ENCODE measurements at regions not wholly inside any gene's neighbourhood (a gene's known extent, or its start where the extent isn't known, plus 50 kb on each side); places are given as distances from the start of the nearest gene placed in this dataset.
"Not testable (repeated sequence)": the region's sequence is repeated elsewhere in the genome, so short reads cannot be mapped to it uniquely, and the experiment has no call there.

DNA sequence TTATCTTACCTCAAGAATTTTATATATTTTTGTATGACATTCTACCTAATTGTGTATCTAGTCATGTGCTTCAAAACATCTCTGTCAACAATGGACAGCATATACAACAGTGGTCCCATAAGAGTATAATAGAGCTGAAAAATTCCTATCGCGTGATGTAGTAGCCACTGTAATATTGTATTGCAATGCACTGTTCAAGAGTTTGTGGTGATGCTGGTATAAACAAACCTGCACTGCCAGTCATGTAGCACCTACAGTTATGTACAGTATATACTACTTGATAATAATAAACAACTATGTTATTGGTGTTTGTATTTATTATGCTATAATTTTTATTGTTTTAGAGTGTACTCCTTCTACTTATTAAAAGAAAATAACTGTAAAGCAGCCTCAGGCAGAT is 672.7 kb downstream of the CD109 start:
- no peaks in the 10 kb centered on the region for H3K4me1 ChIP-seq (ENCODE audit: control insufficient read depth in 2 of 2, insufficient read depth in 2 of 2, low read length in 2 of 2)
- H3K27ac ChIP-seq (ENCODE audit: low read depth in 2 of 2, low read length in 2 of 2) = no peak overlapping the region
- H3K27me3 ChIP-seq (ENCODE audit: control insufficient read depth in 2 of 2, insufficient read depth in 2 of 2, low read length in 2 of 2) = no peaks in the 10 kb centered on the region
- H3K9me3 ChIP-seq (ENCODE audit: control insufficient read depth in 2 of 2, low read length in 2 of 2) = no peaks in the 10 kb centered on the region
- H3K36me3 ChIP-seq (ENCODE audit: control insufficient read depth in 2 of 2, insufficient read depth in 2 of 2, low read length in 2 of 2) = no peaks in the 10 kb centered on the region
- H3K4me3 ChIP-seq (ENCODE audit: low read length in 2 of 2) = no peak overlapping the region
- no peak overlapping the region for H3K9ac ChIP-seq (ENCODE audit: low read depth in 1 of 2, low read length in 2 of 2)

DNA sequence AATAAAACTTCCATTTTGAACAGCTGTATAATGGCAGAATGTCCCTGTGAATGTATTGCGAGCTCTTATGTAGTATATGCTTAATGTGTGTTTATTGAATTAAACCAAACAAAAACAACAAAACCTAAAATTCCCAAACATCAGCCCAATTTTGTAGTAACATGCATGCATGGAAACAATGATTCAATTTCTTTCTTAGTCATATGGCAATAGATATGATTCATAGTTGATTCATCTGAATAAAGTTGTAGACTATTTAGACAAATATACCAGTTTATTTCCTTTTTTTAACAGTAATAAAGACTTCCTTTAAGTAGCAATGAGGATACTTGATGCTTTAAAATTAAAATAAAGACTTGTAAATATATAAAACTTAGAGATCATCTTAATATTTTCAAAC is 670.6 kb downstream of the CD109 start:
- Histone ChIP-seq H3K9ac (ENCODE audit: low read depth in 1 of 2, low read length in 2 of 2) (no peak overlapping the region), H3K4me3 (ENCODE audit: low read length in 2 of 2) (no peak overlapping the region), H3K4me1 (ENCODE audit: control insufficient read depth in 2 of 2, insufficient read depth in 2 of 2, low read length in 2 of 2) (no peaks in the 10 kb centered on the region), H3K9me3 (ENCODE audit: control insufficient read depth in 2 of 2, low read length in 2 of 2) (no peaks in the 10 kb centered on the region), H3K36me3 (ENCODE audit: control insufficient read depth in 2 of 2, insufficient read depth in 2 of 2, low read length in 2 of 2) (no peaks in the 10 kb centered on the region), H3K27ac (ENCODE audit: low read depth in 2 of 2, low read length in 2 of 2) (no peak overlapping the region), H3K27me3 (ENCODE audit: control insufficient read depth in 2 of 2, insufficient read depth in 2 of 2, low read length in 2 of 2) (no peaks in the 10 kb centered on the region)

DNA sequence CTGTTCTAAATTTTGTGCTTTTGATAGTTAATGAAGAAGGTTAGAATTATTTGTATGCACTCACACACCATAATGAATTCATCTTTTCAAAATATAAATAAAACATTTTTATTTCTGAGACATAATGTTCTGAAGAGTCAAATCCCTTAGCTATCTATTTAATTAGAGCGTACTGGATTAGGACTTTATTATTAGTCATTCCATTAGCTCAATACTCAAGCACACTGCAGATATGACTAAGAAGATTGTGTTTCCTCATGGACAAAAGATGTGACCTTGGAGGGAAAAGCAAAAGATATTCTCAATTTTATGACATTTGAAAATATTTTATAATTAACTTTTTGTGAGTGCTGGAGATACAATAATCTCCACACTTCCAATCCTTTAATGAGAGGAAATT is 666.4 kb downstream of the CD109 start:
- Histone ChIP-seq H3K27me3 (ENCODE audit: control insufficient read depth in 2 of 2, insufficient read depth in 2 of 2, low read length in 2 of 2) (no peaks in the 10 kb centered on the region), H3K9ac (ENCODE audit: low read depth in 1 of 2, low read length in 2 of 2) (no peak overlapping the region), H3K27ac (ENCODE audit: low read depth in 2 of 2, low read length in 2 of 2) (no peak overlapping the region), H3K9me3 (ENCODE audit: control insufficient read depth in 2 of 2, low read length in 2 of 2) (no peaks in the 10 kb centered on the region), H3K4me1 (ENCODE audit: control insufficient read depth in 2 of 2, insufficient read depth in 2 of 2, low read length in 2 of 2) (no peaks in the 10 kb centered on the region), H3K36me3 (ENCODE audit: control insufficient read depth in 2 of 2, insufficient read depth in 2 of 2, low read length in 2 of 2) (no peaks in the 10 kb centered on the region), H3K4me3 (ENCODE audit: low read length in 2 of 2) (no peak overlapping the region)

DNA sequence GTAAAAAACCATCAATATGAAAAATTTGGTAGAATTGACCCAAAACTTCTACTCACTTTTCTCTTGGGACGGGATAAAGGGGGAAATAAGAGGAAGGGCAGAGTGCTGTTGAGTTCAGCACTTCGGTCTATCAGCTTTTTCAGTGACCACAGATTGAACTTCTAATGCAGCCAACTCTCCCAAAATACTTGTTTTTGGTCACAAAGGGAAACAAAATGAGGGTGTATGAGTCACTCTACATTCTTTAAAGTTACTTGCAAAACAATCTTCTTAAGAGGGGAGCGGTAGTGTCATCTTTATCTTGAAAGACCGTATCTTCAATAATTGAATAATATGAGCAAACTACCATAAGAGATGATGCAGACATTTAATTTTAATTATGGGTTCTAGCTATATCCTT is 661.3 kb downstream of the CD109 start:
- Histone ChIP-seq H3K4me3 (ENCODE audit: low read length in 2 of 2) (no peak overlapping the region), H3K4me1 (ENCODE audit: control insufficient read depth in 2 of 2, insufficient read depth in 2 of 2, low read length in 2 of 2) (no peaks in the 10 kb centered on the region), H3K9me3 (ENCODE audit: control insufficient read depth in 2 of 2, low read length in 2 of 2) (no peaks in the 10 kb centered on the region), H3K9ac (ENCODE audit: low read depth in 1 of 2, low read length in 2 of 2) (no peak overlapping the region), H3K27me3 (ENCODE audit: control insufficient read depth in 2 of 2, insufficient read depth in 2 of 2, low read length in 2 of 2) (no peaks in the 10 kb centered on the region), H3K36me3 (ENCODE audit: control insufficient read depth in 2 of 2, insufficient read depth in 2 of 2, low read length in 2 of 2) (no peaks in the 10 kb centered on the region), H3K27ac (ENCODE audit: low read depth in 2 of 2, low read length in 2 of 2) (no peak overlapping the region)

DNA sequence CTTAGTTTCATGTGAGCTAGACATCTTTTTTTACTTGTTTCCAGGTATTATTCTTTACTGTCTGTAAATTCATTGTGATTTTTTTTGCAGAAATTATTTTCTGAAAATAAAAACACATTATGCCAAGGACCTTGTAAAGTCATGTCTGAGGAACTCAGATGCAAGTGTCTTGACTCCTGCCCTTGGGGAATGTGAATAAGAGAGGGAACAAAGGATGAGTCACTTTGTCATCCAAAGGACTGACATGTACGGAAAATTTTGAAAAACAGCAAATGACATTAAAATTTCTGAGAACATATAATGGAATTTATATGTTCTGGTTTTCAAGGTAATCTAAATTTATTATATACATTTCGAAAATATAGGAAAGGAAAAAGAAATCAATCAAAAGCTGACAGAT is 660.4 kb downstream of the CD109 start:
- Histone ChIP-seq H3K27me3 (ENCODE audit: control insufficient read depth in 2 of 2, insufficient read depth in 2 of 2, low read length in 2 of 2) (no peaks in the 10 kb centered on the region), H3K36me3 (ENCODE audit: control insufficient read depth in 2 of 2, insufficient read depth in 2 of 2, low read length in 2 of 2) (no peaks in the 10 kb centered on the region), H3K4me1 (ENCODE audit: control insufficient read depth in 2 of 2, insufficient read depth in 2 of 2, low read length in 2 of 2) (no peaks in the 10 kb centered on the region), H3K9ac (ENCODE audit: low read depth in 1 of 2, low read length in 2 of 2) (no peak overlapping the region), H3K9me3 (ENCODE audit: control insufficient read depth in 2 of 2, low read length in 2 of 2) (no peaks in the 10 kb centered on the region), H3K4me3 (ENCODE audit: low read length in 2 of 2) (no peak overlapping the region), H3K27ac (ENCODE audit: low read depth in 2 of 2, low read length in 2 of 2) (no peak overlapping the region)

DNA sequence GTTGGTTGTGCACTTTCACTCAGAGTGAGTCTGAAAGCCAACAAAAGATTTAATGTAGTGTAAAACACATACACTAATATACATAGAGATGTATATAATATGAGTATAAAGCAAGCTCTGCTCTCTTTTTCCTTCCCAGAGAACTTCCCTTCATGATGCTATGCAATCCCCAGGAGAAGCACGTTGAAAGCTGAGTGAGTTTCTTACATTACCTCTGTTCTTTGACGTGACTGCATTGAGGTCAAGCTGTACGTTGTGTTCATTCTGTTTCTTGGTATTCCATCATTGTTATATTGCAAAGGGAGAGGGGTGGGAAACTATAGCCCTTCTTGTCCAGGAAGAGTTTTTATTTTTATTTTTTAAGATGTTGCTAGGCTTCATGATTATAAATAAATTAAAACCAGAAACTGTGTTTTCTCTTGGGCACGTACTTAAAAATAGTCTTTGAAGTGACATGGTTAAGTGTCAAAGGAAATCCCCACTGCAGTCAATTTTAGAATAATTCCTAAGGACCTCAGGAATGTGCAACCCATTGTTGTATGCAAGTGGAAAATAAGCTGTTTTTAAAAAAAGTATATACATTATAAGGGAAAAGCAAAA is 651.0 kb downstream of the CD109 start:
- no peak overlapping the region for H3K4me3 ChIP-seq (ENCODE audit: low read length in 2 of 2)
- no peaks in the 10 kb centered on the region for H3K27me3 ChIP-seq (ENCODE audit: control insufficient read depth in 2 of 2, insufficient read depth in 2 of 2, low read length in 2 of 2)
- H3K36me3 ChIP-seq (ENCODE audit: control insufficient read depth in 2 of 2, insufficient read depth in 2 of 2, low read length in 2 of 2) = no peaks in the 10 kb centered on the region
- no peak overlapping the region for H3K27ac ChIP-seq (ENCODE audit: low read depth in 2 of 2, low read length in 2 of 2)
- H3K4me1 ChIP-seq (ENCODE audit: control insufficient read depth in 2 of 2, insufficient read depth in 2 of 2, low read length in 2 of 2) = no peaks in the 10 kb centered on the region
- no peak overlapping the region for H3K9ac ChIP-seq (ENCODE audit: low read depth in 1 of 2, low read length in 2 of 2)
- H3K9me3 ChIP-seq (ENCODE audit: control insufficient read depth in 2 of 2, low read length in 2 of 2) = no peaks in the 10 kb centered on the region

DNA sequence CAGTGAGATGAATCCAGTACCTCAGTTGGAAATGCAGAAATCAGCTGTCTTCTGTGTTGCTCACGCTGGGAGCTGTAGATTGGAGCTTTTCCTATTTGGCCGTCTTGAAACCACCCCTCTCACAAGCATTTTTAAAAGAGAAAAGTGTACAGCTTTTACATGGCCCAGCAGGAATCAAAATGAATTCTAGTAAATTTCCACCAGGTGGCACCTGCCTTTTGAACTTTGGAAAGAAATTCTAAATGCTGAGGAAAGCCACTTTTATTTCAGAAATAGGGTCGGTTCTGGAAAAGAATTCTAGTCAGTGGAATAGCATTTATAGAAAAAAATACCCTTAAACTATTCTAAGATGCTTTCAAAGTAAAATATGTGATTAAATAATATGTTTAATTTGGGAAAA is 647.8 kb downstream of the CD109 start:
- no peak overlapping the region for H3K4me3 ChIP-seq (ENCODE audit: low read length in 2 of 2)
- no peaks in the 10 kb centered on the region for H3K36me3 ChIP-seq (ENCODE audit: control insufficient read depth in 2 of 2, insufficient read depth in 2 of 2, low read length in 2 of 2)
- H3K9me3 ChIP-seq (ENCODE audit: control insufficient read depth in 2 of 2, low read length in 2 of 2) = no peaks in the 10 kb centered on the region
- no peak overlapping the region for H3K9ac ChIP-seq (ENCODE audit: low read depth in 1 of 2, low read length in 2 of 2)
- no peak overlapping the region for H3K27ac ChIP-seq (ENCODE audit: low read depth in 2 of 2, low read length in 2 of 2)
- no peaks in the 10 kb centered on the region for H3K27me3 ChIP-seq (ENCODE audit: control insufficient read depth in 2 of 2, insufficient read depth in 2 of 2, low read length in 2 of 2)
- no peaks in the 10 kb centered on the region for H3K4me1 ChIP-seq (ENCODE audit: control insufficient read depth in 2 of 2, insufficient read depth in 2 of 2, low read length in 2 of 2)

DNA sequence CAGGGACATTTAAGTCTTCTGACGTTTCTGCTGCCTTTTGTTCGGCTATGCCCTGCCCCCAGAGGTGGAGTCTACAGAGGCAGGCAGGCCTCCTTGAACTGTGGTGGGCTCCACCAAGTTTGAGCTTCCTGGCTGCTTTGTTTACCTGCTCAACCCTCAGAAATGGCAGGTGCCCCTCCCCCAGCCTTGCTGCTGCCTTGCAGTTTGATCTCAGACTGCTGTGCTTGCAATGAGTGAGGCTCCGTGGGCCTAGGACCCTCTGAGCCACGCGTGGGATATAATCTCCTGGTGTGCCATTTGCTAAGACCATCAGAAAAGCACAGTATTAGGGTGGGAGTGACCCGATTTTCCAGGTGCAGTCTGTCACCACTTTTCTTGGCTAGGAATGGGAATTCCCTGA is 647.3 kb downstream of the CD109 start:
- not testable (repeated sequence) for H3K9ac ChIP-seq (ENCODE audit: low read depth in 1 of 2, low read length in 2 of 2); H3K27me3 ChIP-seq (ENCODE audit: control insufficient read depth in 2 of 2, insufficient read depth in 2 of 2, low read length in 2 of 2); H3K27ac ChIP-seq (ENCODE audit: low read depth in 2 of 2, low read length in 2 of 2); H3K4me1 ChIP-seq (ENCODE audit: control insufficient read depth in 2 of 2, insufficient read depth in 2 of 2, low read length in 2 of 2); H3K4me3 ChIP-seq (ENCODE audit: low read length in 2 of 2); H3K9me3 ChIP-seq (ENCODE audit: control insufficient read depth in 2 of 2, low read length in 2 of 2); H3K36me3 ChIP-seq (ENCODE audit: control insufficient read depth in 2 of 2, insufficient read depth in 2 of 2, low read length in 2 of 2)

DNA sequence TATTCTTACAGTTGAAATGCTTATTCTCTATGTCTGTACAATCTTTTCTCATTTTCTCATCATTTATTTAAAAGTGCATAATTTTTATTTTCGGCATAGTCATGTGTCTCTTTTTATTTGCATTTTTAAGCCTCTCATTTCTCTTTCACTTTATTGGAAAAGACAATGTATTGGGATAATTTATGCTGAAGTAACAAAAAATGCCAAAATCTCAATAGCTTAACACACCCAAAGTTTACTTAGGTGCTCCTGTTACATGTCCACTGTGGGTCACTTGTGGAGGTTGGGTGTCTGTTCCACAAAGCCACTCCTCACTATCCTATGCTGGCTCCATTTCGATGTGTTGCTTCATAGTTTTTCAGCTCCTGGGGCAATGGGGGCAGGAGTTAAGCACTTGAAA is 638.7 kb downstream of the CD109 start:
- no peaks in the 10 kb centered on the region for H3K27me3 ChIP-seq (ENCODE audit: control insufficient read depth in 2 of 2, insufficient read depth in 2 of 2, low read length in 2 of 2)
- H3K9ac ChIP-seq (ENCODE audit: low read depth in 1 of 2, low read length in 2 of 2) = no peak overlapping the region
- H3K36me3 ChIP-seq (ENCODE audit: control insufficient read depth in 2 of 2, insufficient read depth in 2 of 2, low read length in 2 of 2) = no peaks in the 10 kb centered on the region
- H3K27ac ChIP-seq (ENCODE audit: low read depth in 2 of 2, low read length in 2 of 2) = no peak overlapping the region
- H3K4me3 ChIP-seq (ENCODE audit: low read length in 2 of 2) = no peak overlapping the region
- no peaks in the 10 kb centered on the region for H3K9me3 ChIP-seq (ENCODE audit: control insufficient read depth in 2 of 2, low read length in 2 of 2)
- H3K4me1 ChIP-seq (ENCODE audit: control insufficient read depth in 2 of 2, insufficient read depth in 2 of 2, low read length in 2 of 2) = no peaks in the 10 kb centered on the region

DNA sequence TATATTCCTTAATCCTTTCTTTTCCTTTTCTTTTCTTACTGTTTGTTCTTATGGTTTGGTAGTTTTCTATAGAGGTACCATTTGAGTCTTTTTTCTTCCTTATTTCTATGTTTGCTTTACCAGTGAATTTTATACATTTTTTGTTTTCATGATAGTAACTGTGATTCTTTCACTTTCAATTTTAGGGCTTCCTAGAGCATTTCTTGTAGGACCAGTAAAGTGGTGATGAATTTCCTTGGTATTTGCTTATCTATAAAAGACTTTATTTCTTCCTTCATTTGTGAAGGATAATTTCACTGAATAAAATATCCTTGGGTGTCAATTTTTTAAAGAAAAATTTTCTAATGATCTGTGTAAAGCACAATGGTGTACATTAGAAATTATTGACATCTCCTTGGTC is 637.4 kb downstream of the CD109 start:
- Histone ChIP-seq H3K36me3 (ENCODE audit: control insufficient read depth in 2 of 2, insufficient read depth in 2 of 2, low read length in 2 of 2) (no peaks in the 10 kb centered on the region), H3K4me3 (ENCODE audit: low read length in 2 of 2) (no peak overlapping the region), H3K27ac (ENCODE audit: low read depth in 2 of 2, low read length in 2 of 2) (no peak overlapping the region), H3K27me3 (ENCODE audit: control insufficient read depth in 2 of 2, insufficient read depth in 2 of 2, low read length in 2 of 2) (no peaks in the 10 kb centered on the region), H3K4me1 (ENCODE audit: control insufficient read depth in 2 of 2, insufficient read depth in 2 of 2, low read length in 2 of 2) (no peaks in the 10 kb centered on the region), H3K9ac (ENCODE audit: low read depth in 1 of 2, low read length in 2 of 2) (no peak overlapping the region), H3K9me3 (ENCODE audit: control insufficient read depth in 2 of 2, low read length in 2 of 2) (no peaks in the 10 kb centered on the region)

DNA sequence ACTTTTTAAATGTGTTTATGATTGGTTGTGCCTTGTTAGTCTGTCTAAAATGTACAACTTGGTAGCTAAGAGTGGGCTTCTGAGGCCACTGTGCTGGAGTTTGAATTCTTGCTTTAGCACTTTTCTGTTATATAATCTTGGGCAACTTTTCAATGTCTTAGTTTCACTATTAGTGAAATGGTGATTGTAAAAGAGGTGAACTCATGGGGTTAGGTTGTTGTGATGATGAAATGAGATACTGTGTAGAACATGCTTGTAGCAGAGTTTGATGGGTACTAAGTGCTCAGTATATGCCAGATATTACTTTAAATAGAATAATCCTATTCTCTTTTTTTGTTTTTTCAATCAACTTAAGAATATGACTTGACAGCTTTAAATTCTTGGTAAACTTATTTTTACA is 624.7 kb downstream of the CD109 start:
- Histone ChIP-seq H3K9ac (ENCODE audit: low read depth in 1 of 2, low read length in 2 of 2) (no peak overlapping the region), H3K27ac (ENCODE audit: low read depth in 2 of 2, low read length in 2 of 2) (no peak overlapping the region), H3K27me3 (ENCODE audit: control insufficient read depth in 2 of 2, insufficient read depth in 2 of 2, low read length in 2 of 2) (no peaks in the 10 kb centered on the region), H3K4me3 (ENCODE audit: low read length in 2 of 2) (no peak overlapping the region), H3K36me3 (ENCODE audit: control insufficient read depth in 2 of 2, insufficient read depth in 2 of 2, low read length in 2 of 2) (no peaks in the 10 kb centered on the region), H3K4me1 (ENCODE audit: control insufficient read depth in 2 of 2, insufficient read depth in 2 of 2, low read length in 2 of 2) (no peaks in the 10 kb centered on the region), H3K9me3 (ENCODE audit: control insufficient read depth in 2 of 2, low read length in 2 of 2) (peaks cover 0 to 2% of the 10 kb centered on the region in 2 donors)
